Activated CD4-positive, CD25-positive, alpha-beta regulatory T cell treated with anti-CD3 and anti-CD28 coated beads, Interleukin-2, amount 50 U/mL, for 24 hours (primary cell): ENCODE measurements at regions not wholly inside any gene's neighbourhood (a gene's known extent, or its start where the extent isn't known, plus 50 kb on each side); places are given as distances from the start of the nearest gene placed in this dataset.
"Not testable (repeated sequence)": the region's sequence is repeated elsewhere in the genome, so short reads cannot be mapped to it uniquely, and the experiment has no call there.

Experiments used
- ATAC-seq, 2 donors: fragments of 150-1000 bp; cut with Tn5 transposase; one replicate each; pipeline ENCODE4 v1.10.0; 2021; ENCODE audit warnings: mild to moderate bottlenecking in 1 of 2, moderate library complexity in 1 of 2

- ATAC-seq, result no peak
These were observed 92.8 kb upstream of the MSH6 start for GRCh38 chr2:47690132-47690531.

- not testable (repeated sequence) for ATAC-seq
These were observed 93.8 kb upstream of the MSH6 start for GRCh38 chr2:47689118-47689517.

GRCh38 chr2:47688561-47688960, 94.4 kb upstream of the MSH6 start:
- ATAC-seq, result no peak

- no peak for ATAC-seq
These were observed 95.1 kb upstream of the MSH6 start for GRCh38 chr2:47687856-47688255.

- no peak for ATAC-seq
These were observed 96.9 kb upstream of the MSH6 start for GRCh38 chr2:47686018-47686417.

- ATAC-seq, result no peak
These were observed 100.7 kb upstream of the MSH6 start for GRCh38 chr2:47682216-47682749.

GRCh38 chr2:47676261-47676926, 105.6 kb upstream of the KCNK12 start:
- no peak for ATAC-seq

GRCh38 chr2:47675196-47675825, 104.5 kb upstream of the KCNK12 start:
- ATAC-seq, result no peak

- ATAC-seq, result no peak
These were observed 95.5 kb upstream of the KCNK12 start for GRCh38 chr2:47666332-47666731.

- no peak for ATAC-seq
These were observed 94.0 kb upstream of the KCNK12 start for GRCh38 chr2:47664817-47665216.

- no peak for ATAC-seq
These were observed 91.8 kb upstream of the KCNK12 start for GRCh38 chr2:47662552-47662951.

- no peak for ATAC-seq
These were observed 90.5 kb upstream of the KCNK12 start for GRCh38 chr2:47661310-47661709.

GRCh38 chr2:47660168-47660567, 89.4 kb upstream of the KCNK12 start:
- ATAC-seq, result no peak

GRCh38 chr2:47658646-47659320, 88.0 kb upstream of the KCNK12 start:
- ATAC-seq, result no peak

- ATAC-seq, result no peak
These were observed 87.2 kb upstream of the KCNK12 start for GRCh38 chr2:47657886-47658489.

GRCh38 chr2:47656715-47657600, 86.2 kb upstream of the KCNK12 start:
- ATAC-seq, result no peak

GRCh38 chr2:47655563-47655880, 84.7 kb upstream of the KCNK12 start:
- no peak for ATAC-seq

GRCh38 chr2:47654790-47655562, 84.2 kb upstream of the KCNK12 start:
- no peak for ATAC-seq

GRCh38 chr2:47653902-47654789, 83.4 kb upstream of the KCNK12 start:
- ATAC-seq, result no peak

- ATAC-seq, result no peak
These were observed 82.3 kb upstream of the KCNK12 start for GRCh38 chr2:47653036-47653435.
